ENCODE measurements at regions not wholly inside any gene's neighbourhood (a gene's known extent, or its start where the extent isn't known, plus 50 kb on each side); places are given as distances from the start of the nearest gene placed in this dataset.
A peak's percentile ranks its signal among the peaks of the same experiment; 100 is the strongest.

GRCh38 chr10:128958834-128959690, 508.0 kb upstream of the MGMT start:
- H3K4me1 Mint-ChIP-seq: peaks cover 9% of the 10 kb centered on the region
- Histone ChIP-seq H3F3A (ENCODE audit: low read depth) (no peaks in the 10 kb centered on the region), H3K4me3 (no peak overlapping the region), H3K4me2 (no peak overlapping the region), H3K9ac (no peak overlapping the region), H3K9me3 (ENCODE audit: low read depth) (no peaks in the 10 kb centered on the region), H3K27ac (no peak overlapping the region), H3K4me1 (no peaks in the 10 kb centered on the region), H3K27me3 (no peaks in the 10 kb centered on the region), H3K79me2 (ENCODE audit: low read depth) (no peaks in the 10 kb centered on the region), H3K36me3 (no peaks in the 10 kb centered on the region), H2AFZ (replicated peaks) (no peak overlapping the region), H4K20me1 (ENCODE audit: low read depth) (no peaks in the 10 kb centered on the region)
- peaks cover 2% of the 10 kb centered on the region for H3K27me3 Mint-ChIP-seq (ENCODE audit: insufficient read depth, low read depth)
- no peak for TF ChIP-seq EZH2phosphoT487 (IDR thresholded peaks at IDR 0.05)
- peak; percentile 30 for DNase-seq (ENCODE audit: low spot score)
- H3K4me3 Mint-ChIP-seq: no peak overlapping the region
- no peaks in the 10 kb centered on the region for H3K9me3 Mint-ChIP-seq
- H3K36me3 Mint-ChIP-seq: no peaks in the 10 kb centered on the region
- H3K27ac Mint-ChIP-seq: no peak overlapping the region

DNA sequence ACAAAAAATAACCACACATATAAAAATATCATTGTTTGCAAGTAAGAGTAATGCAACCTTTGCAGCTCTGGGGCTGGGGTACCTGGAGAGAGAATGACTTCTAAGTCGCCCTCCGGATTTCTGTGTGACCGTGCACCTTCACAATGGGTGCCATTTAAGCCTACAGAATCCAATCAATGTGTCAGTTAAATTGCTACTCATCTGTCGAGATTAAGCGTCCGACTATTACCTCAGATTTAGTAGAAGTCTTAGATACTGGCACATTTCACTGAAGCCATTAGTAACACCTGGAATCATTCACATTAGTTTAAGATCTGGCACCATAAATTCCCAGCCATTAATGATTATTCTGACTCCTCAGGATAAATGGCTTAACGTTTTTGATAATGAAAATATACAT, 507.3 kb upstream of the MGMT start:
- peaks cover 9% of the 10 kb centered on the region for H3K4me1 Mint-ChIP-seq
- no peak overlapping the region for H3K4me2 ChIP-seq
- DNase-seq (ENCODE audit: low spot score): no peak
- H3K4me1 ChIP-seq: no peaks in the 10 kb centered on the region
- no peak overlapping the region for H3K4me3 Mint-ChIP-seq
- H3K36me3 ChIP-seq: no peaks in the 10 kb centered on the region
- H3K9me3 Mint-ChIP-seq: no peaks in the 10 kb centered on the region
- TF ChIP-seq EZH2phosphoT487 (IDR thresholded peaks at IDR 0.05) (no peak), EZH2 (IDR thresholded peaks at IDR 0.05) (no peak)
- TF ChIP-seq, protein P1, sequence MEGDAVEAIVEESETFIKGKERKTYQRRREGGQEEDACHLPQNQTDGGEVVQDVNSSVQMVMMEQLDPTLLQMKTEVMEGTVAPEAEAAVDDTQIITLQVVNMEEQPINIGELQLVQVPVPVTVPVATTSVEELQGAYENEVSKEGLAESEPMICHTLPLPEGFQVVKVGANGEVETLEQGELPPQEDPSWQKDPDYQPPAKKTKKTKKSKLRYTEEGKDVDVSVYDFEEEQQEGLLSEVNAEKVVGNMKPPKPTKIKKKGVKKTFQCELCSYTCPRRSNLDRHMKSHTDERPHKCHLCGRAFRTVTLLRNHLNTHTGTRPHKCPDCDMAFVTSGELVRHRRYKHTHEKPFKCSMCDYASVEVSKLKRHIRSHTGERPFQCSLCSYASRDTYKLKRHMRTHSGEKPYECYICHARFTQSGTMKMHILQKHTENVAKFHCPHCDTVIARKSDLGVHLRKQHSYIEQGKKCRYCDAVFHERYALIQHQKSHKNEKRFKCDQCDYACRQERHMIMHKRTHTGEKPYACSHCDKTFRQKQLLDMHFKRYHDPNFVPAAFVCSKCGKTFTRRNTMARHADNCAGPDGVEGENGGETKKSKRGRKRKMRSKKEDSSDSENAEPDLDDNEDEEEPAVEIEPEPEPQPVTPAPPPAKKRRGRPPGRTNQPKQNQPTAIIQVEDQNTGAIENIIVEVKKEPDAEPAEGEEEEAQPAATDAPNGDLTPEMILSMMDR (IDR thresholded peaks at IDR 0.05): no peak
- no peaks in the 10 kb centered on the region for H3K9me3 ChIP-seq (ENCODE audit: low read depth)
- H3K27ac Mint-ChIP-seq: no peak overlapping the region
- no peaks in the 10 kb centered on the region for H4K20me1 ChIP-seq (ENCODE audit: low read depth)
- H2AFZ ChIP-seq (replicated peaks): no peak overlapping the region
- no peak overlapping the region for H3K27ac ChIP-seq
- peaks cover 4% of the 10 kb centered on the region for H3K27me3 Mint-ChIP-seq (ENCODE audit: insufficient read depth, low read depth)
- no peak overlapping the region for H3K9ac ChIP-seq
- no peaks in the 10 kb centered on the region for H3F3A ChIP-seq (ENCODE audit: low read depth)
- no peaks in the 10 kb centered on the region for H3K36me3 Mint-ChIP-seq
- H3K4me3 ChIP-seq: no peak overlapping the region
- no peaks in the 10 kb centered on the region for H3K79me2 ChIP-seq (ENCODE audit: low read depth)
- no peaks in the 10 kb centered on the region for H3K27me3 ChIP-seq

DNA sequence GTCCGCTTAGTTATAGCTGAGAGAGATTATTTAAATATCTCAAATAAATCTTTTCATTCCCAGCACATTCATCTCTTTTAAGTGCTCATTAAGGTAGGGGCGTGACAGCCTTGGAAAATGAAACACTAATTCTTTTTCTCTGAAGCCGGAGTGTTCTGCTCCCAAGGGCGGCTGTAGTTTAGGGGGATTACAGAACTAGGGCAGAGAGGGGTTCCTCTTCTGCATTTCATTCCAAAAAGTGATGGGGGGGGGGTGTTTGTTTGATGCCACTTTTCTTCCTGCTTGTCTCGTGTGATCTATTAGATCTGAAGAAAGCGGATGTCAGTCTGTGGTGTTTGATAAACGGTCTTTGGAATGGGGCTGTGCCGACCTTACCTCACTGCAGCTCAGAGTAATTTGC, 506.5 kb upstream of the MGMT start:
- Mint-ChIP-seq H3K27ac (no peak overlapping the region), H3K27me3 (ENCODE audit: insufficient read depth, low read depth) (peaks cover 4% of the 10 kb centered on the region), H3K4me3 (no peak overlapping the region), H3K36me3 (no peaks in the 10 kb centered on the region), H3K4me1 (peaks cover 9% of the 10 kb centered on the region), H3K9me3 (peaks cover 2% of the 10 kb centered on the region)
- Histone ChIP-seq H3F3A (ENCODE audit: low read depth) (no peaks in the 10 kb centered on the region), H3K4me3 (no peak overlapping the region), H3K36me3 (no peaks in the 10 kb centered on the region), H3K9ac (no peak overlapping the region), H3K27ac (no peak overlapping the region), H3K4me2 (no peak overlapping the region), H3K9me3 (ENCODE audit: low read depth) (no peaks in the 10 kb centered on the region), H2AFZ (replicated peaks) (no peak overlapping the region), H3K27me3 (no peaks in the 10 kb centered on the region), H3K4me1 (no peaks in the 10 kb centered on the region), H4K20me1 (ENCODE audit: low read depth) (no peaks in the 10 kb centered on the region), H3K79me2 (ENCODE audit: low read depth) (no peaks in the 10 kb centered on the region)
- no peak for DNase-seq (ENCODE audit: low spot score)
- TF ChIP-seq, protein P1 (IDR thresholded peaks at IDR 0.05): no peak
- TF ChIP-seq EZH2phosphoT487 (IDR thresholded peaks at IDR 0.05) (no peak), EZH2 (IDR thresholded peaks at IDR 0.05) (no peak)

GRCh38 chr10:128962182-128962581, 504.9 kb upstream of the MGMT start:
- Histone ChIP-seq H3K4me3 (no peak overlapping the region), H3K4me1 (no peaks in the 10 kb centered on the region), H3K9ac (no peak overlapping the region), H3K27ac (no peak overlapping the region), H3K4me2 (no peak overlapping the region), H3K9me3 (ENCODE audit: low read depth) (no peaks in the 10 kb centered on the region), H2AFZ (replicated peaks) (no peak overlapping the region), H3K79me2 (ENCODE audit: low read depth) (no peaks in the 10 kb centered on the region), H3K27me3 (no peaks in the 10 kb centered on the region), H4K20me1 (ENCODE audit: low read depth) (no peaks in the 10 kb centered on the region), H3F3A (ENCODE audit: low read depth) (no peaks in the 10 kb centered on the region), H3K36me3 (no peaks in the 10 kb centered on the region)
- H3K27me3 Mint-ChIP-seq (ENCODE audit: insufficient read depth, low read depth): peaks cover 6% of the 10 kb centered on the region
- peaks cover 3% of the 10 kb centered on the region for H3K9me3 Mint-ChIP-seq
- no peak overlapping the region for H3K27ac Mint-ChIP-seq
- H3K36me3 Mint-ChIP-seq: no peaks in the 10 kb centered on the region
- DNase-seq (ENCODE audit: low spot score): no peak
- TF ChIP-seq EZH2 (IDR thresholded peaks at IDR 0.05): no peak
- TF ChIP-seq, protein P1 (IDR thresholded peaks at IDR 0.05): no peak
- no peak for TF ChIP-seq EZH2phosphoT487 (IDR thresholded peaks at IDR 0.05)
- peaks cover 9% of the 10 kb centered on the region for H3K4me1 Mint-ChIP-seq
- H3K4me3 Mint-ChIP-seq: no peak overlapping the region
